Testis (tissue), 2 donors: ENCODE measurements at regions not wholly inside any gene's neighbourhood (a gene's known extent, or its start where the extent isn't known, plus 50 kb on each side); places are given as distances from the start of the nearest gene placed in this dataset.

Experiments used
- POLR2A ChIP-seq: fragments of 450-650 bp; IDR thresholded peaks from one replicate; pipeline ENCODE4 v1.6.1; 2017; ENCODE audit warnings: antibody characterized with exemption, mild to moderate bottlenecking, moderate library complexity
- TF ChIP-seq, protein P1 (sequence below), 3 experiments: fragments of 450-650 bp in 2 of 3; fragments of 200-600 bp in 1 of 3; sonication (generic) in 1 of 3; IDR thresholded peaks; one replicate each; pipeline ENCODE4 v1.5.1; 2016 to 2019; ENCODE audit warnings: antibody characterized with exemption in 3 of 3, mild to moderate bottlenecking in 2 of 3, moderate library complexity in 1 of 3

DNA sequence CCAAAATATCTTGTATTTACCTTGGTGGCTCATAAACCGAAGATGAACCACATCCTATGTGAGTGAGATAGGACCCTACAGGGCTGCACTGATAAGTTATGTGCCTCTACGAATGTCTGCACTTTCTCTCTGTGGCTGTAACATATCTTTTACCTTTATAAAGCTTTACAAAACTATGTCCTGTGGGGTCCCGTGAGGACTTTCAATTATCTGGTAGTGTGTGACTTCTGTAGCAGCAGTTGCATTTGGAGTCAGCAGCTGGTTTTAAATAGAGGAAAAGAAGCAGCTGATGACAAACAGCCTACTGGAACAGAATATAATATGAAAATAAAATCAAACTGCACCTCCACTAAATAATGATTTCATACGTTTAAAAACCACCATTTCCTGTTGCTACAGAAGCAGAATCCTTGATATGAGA is 222.4 kb upstream of the GNAI1 start:
- TF ChIP-seq, protein P1, sequence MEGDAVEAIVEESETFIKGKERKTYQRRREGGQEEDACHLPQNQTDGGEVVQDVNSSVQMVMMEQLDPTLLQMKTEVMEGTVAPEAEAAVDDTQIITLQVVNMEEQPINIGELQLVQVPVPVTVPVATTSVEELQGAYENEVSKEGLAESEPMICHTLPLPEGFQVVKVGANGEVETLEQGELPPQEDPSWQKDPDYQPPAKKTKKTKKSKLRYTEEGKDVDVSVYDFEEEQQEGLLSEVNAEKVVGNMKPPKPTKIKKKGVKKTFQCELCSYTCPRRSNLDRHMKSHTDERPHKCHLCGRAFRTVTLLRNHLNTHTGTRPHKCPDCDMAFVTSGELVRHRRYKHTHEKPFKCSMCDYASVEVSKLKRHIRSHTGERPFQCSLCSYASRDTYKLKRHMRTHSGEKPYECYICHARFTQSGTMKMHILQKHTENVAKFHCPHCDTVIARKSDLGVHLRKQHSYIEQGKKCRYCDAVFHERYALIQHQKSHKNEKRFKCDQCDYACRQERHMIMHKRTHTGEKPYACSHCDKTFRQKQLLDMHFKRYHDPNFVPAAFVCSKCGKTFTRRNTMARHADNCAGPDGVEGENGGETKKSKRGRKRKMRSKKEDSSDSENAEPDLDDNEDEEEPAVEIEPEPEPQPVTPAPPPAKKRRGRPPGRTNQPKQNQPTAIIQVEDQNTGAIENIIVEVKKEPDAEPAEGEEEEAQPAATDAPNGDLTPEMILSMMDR (IDR thresholded peaks at IDR 0.05), result no peak
- TF ChIP-seq POLR2A, result no peak
